AG09309 (cell line): ENCODE measurements at regions not wholly inside any gene's neighbourhood (a gene's known extent, or its start where the extent isn't known, plus 50 kb on each side); places are given as distances from the start of the nearest gene placed in this dataset.

Source experiments
- DNase-seq: peaks from one replicate; pipeline ENCODE4 v3.0.0-alpha.2; 2010; ENCODE audit warnings: low read depth
- H3K4me3 ChIP-seq: 2 replicates; pipeline ENCODE4 v1.5.1; 2011; ENCODE audit warnings: mild to moderate bottlenecking, low read depth, low read length, moderate library complexity; ENCODE audit not compliant: control insufficient read depth
- CTCF ChIP-seq: IDR thresholded peaks from 2 replicates; pipeline ENCODE4 v1.5.1; 2011; ENCODE audit warnings: mild to moderate bottlenecking, low read depth, low read length, inconsistent platforms; ENCODE audit not compliant: insufficient read depth, control insufficient read depth; ENCODE audit errors: missing control alignments

- no peak for DNase-seq
- TF ChIP-seq CTCF, result no peak
- H3K4me3 ChIP-seq, result no peak overlapping the region
Observed at GRCh38 chr1:218656301-218657037, 311.3 kb downstream of the TGFB2 start.

DNA sequence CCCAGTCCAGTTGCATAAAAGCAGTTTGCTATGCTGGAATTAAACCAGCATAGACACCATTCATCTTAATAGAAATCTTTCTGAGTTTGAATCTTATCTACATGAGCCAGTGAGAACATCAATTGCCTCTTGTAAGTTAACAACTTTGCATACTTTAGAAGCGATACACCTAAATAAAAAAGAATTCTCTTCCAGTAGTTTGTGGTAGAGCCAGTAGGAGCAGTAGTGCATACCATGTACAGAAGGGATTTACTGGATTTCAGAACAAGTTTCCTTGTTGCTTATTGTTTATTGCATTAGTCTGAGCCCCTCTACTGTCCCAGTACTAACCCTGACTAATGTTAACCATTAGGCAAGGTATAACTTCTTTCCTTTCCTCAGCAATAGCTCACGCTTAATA is 313.1 kb downstream of the TGFB2 start:
- DNase-seq, result no peak
- TF ChIP-seq CTCF, result no peak
- H3K4me3 ChIP-seq, result no peak overlapping the region

DNA sequence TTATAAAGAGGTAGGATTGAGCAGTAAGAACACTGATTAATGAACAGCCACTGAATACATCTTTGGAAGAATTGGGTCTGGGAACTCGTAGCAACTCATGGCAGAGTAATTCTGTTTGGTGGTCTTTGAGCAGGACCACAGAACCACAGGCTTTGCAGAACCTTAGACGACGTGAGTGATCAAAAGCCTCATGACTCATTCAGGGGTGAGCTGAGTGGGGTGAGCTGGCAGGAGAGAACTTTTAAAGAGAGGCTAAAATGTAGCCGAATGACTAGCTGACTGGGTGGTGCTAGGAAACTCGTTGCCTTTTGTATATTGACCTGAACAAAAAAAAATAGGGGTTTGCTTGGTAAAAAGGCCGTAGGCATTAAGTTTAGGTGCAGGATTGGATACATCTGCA is 313.8 kb downstream of the TGFB2 start:
- no peak for TF ChIP-seq CTCF
- no peak overlapping the region for H3K4me3 ChIP-seq
- DNase-seq, result no peak

- H3K4me3 ChIP-seq, result no peak overlapping the region
- no peak for TF ChIP-seq CTCF
- no peak for DNase-seq
Observed at GRCh38 chr1:218659911-218660677, 315.0 kb downstream of the TGFB2 start.

- no peak for TF ChIP-seq CTCF
- DNase-seq, result peak; percentile 39
- H3K4me3 ChIP-seq, result no peak overlapping the region
Observed at GRCh38 chr1:218660678-218661053, 315.5 kb downstream of the TGFB2 start.

GRCh38 chr1:218661411-218661810 is 316.3 kb downstream of the TGFB2 start:
- TF ChIP-seq CTCF, result no peak
- no peak overlapping the region for H3K4me3 ChIP-seq
- no peak for DNase-seq
